H1 (cell line): ENCODE measurements at regions not wholly inside any gene's neighbourhood (a gene's known extent, or its start where the extent isn't known, plus 50 kb on each side); places are given as distances from the start of the nearest gene placed in this dataset.
A peak's percentile ranks its signal among the peaks of the same experiment; 100 is the strongest.

Source experiments
- CTCF ChIA-PET: fragments of 300-600 bp; sonication (Branson Sonifier 250); formaldehyde crosslinking; loops from one replicate; lab custom pipeline; 2021; ENCODE audit not compliant: partially characterized antibody; lab: Charles Lee
- POLR2A ChIA-PET: fragments of 300-600 bp; sonication (Branson Sonifier 250); formaldehyde crosslinking; loops from one replicate; lab custom pipeline; 2021; ENCODE audit warnings: inconsistent platforms; ENCODE audit not compliant: partially characterized antibody; lab: Charles Lee
- DNase-seq, 2 experiments: peaks; one replicate each; pipeline versions ENCODE4 v3.0.0 to v3.0.0-alpha.2; 2010 to 2022; ENCODE audit warnings: low spot score in 2 of 2, low read depth in 1 of 2, mixed read lengths in 1 of 2
- FAIRE-seq: peaks from 2 replicates; lab custom pipeline; 2011; peaks lifted over from hg19 to GRCh38; lab: Jason Lieb, UNC
- H2AFZ ChIP-seq: 2 replicates; pipeline ENCODE4 v1.8.1; 2012; ENCODE audit warnings: low read length, inconsistent platforms
- H2AK5ac ChIP-seq: 2 replicates; pipeline ENCODE4 v1.6.1; 2013; ENCODE audit warnings: low read depth, low read length
- H2BK120ac ChIP-seq: replicated peaks from 2 replicates; pipeline ENCODE3; 2013; ENCODE audit warnings: low read depth, low read length, inconsistent platforms
- H2BK12ac ChIP-seq: 2 replicates; pipeline ENCODE4 v1.6.1; 2013; ENCODE audit warnings: low read depth, low read length
- H2BK15ac ChIP-seq: 2 replicates; pipeline ENCODE4 v1.6.1; 2013; ENCODE audit warnings: low read length
- H2BK20ac ChIP-seq: 2 replicates; pipeline ENCODE4 v1.6.1; 2013; ENCODE audit warnings: low read length
- H2BK5ac ChIP-seq: 2 replicates; pipeline ENCODE4 v1.6.1; 2013; ENCODE audit warnings: low read depth, low read length
- H3K14ac ChIP-seq: 2 replicates; pipeline ENCODE4 v1.6.1; 2013; ENCODE audit warnings: inconsistent platforms; ENCODE audit not compliant: insufficient read length
- H3K18ac ChIP-seq: 2 replicates; pipeline ENCODE4 v1.6.1; 2013; ENCODE audit warnings: low read length; ENCODE audit errors: extremely low read depth
- H3K23ac ChIP-seq: 2 replicates; pipeline ENCODE4 v1.6.1; 2013; ENCODE audit warnings: inconsistent platforms; ENCODE audit not compliant: insufficient read length
- H3K23me2 ChIP-seq: 2 replicates; pipeline ENCODE4 v1.6.1; 2013; ENCODE audit warnings: low read depth, low read length
- H3K27ac ChIP-seq: 2 replicates; pipeline ENCODE4 v1.6.1; 2011; ENCODE audit warnings: low read depth, low read length, inconsistent platforms
- H3K27me3 ChIP-seq, 4 experiments: replicated peaks in 1 of 4; 1 replicate in 1 of 4; 2 replicates in 3 of 4; pipeline versions ENCODE4 v1.6.1 to v1.8.1; 2011 to 2013; ENCODE audit warnings: low read length in 3 of 4, mild to moderate bottlenecking in 3 of 4, inconsistent platforms in 2 of 4, mixed read lengths in 2 of 4, moderate library complexity in 1 of 4; ENCODE audit not compliant: control insufficient read depth in 3 of 4, insufficient read depth in 3 of 4; ENCODE audit errors: extremely low read depth in 1 of 4
- H3K36me3 ChIP-seq, 4 experiments: 2 replicates each; pipeline versions ENCODE4 v1.6.1 to v1.8.1; 2011 to 2013; ENCODE audit warnings: mild to moderate bottlenecking in 4 of 4, low read length in 3 of 4, moderate library complexity in 2 of 4, control low read depth in 1 of 4, inconsistent platforms in 1 of 4; ENCODE audit not compliant: insufficient read depth in 4 of 4, control insufficient read depth in 2 of 4
- H3K4ac ChIP-seq: replicated peaks from 2 replicates; pipeline ENCODE3; 2013; ENCODE audit warnings: low read length, low read depth, mixed read lengths, inconsistent platforms; ENCODE audit not compliant: insufficient read length
- H3K4me1 ChIP-seq, 4 experiments: replicated peaks in 1 of 4; 1 replicate in 1 of 4; 2 replicates in 3 of 4; pipeline versions ENCODE4 v1.6.1 to v1.8.1; 2011 to 2013; ENCODE audit warnings: low read length in 3 of 4, inconsistent platforms in 2 of 4, mixed read lengths in 1 of 4; ENCODE audit not compliant: insufficient read depth in 4 of 4, control insufficient read depth in 3 of 4
- H3K4me2 ChIP-seq, 2 experiments: 2 replicates each; pipeline versions ENCODE4 v1.6.1 to v1.8.1; 2011 to 2013; ENCODE audit warnings: low read depth in 2 of 2, low read length in 2 of 2, control low read depth in 1 of 2, inconsistent platforms in 1 of 2, mild to moderate bottlenecking in 1 of 2; ENCODE audit not compliant: insufficient read depth in 1 of 2
- H3K4me3 ChIP-seq, 4 experiments: fragments of 200-600, 300-600 bp in 1 of 4; sonication (generic), shearing (Covaris generic), sonication (Bioruptor Twin) in 1 of 4; 2 replicates each; pipeline versions ENCODE4 v1.5.1 to v1.8.1; 2011 to 2016; ENCODE audit warnings: low read length in 4 of 4, low read depth in 3 of 4, control low read depth in 2 of 4, inconsistent platforms in 2 of 4, mild to moderate bottlenecking in 2 of 4, mixed read lengths in 1 of 4, moderate library complexity in 1 of 4; ENCODE audit not compliant: insufficient read depth in 2 of 4; ENCODE audit errors: extremely low read depth in 1 of 4
- H3K56ac ChIP-seq: replicated peaks from 2 replicates; pipeline ENCODE3; 2013; ENCODE audit warnings: low read depth, mild to moderate bottlenecking, mixed read lengths, low read length, inconsistent platforms; ENCODE audit not compliant: insufficient read length
- H3K79me1 ChIP-seq: 2 replicates; pipeline ENCODE4 v1.6.1; 2013; ENCODE audit warnings: low read depth, low read length, control low read depth
- H3K79me2 ChIP-seq, 2 experiments: 2 replicates each; pipeline versions ENCODE4 v1.6.1 to v1.8.1; 2012 to 2013; ENCODE audit warnings: low read length in 2 of 2, mild to moderate bottlenecking in 2 of 2, inconsistent platforms in 1 of 2; ENCODE audit not compliant: insufficient read depth in 2 of 2, control insufficient read depth in 1 of 2
- H3K9ac ChIP-seq, 4 experiments: replicated peaks in 1 of 4; 1 replicate in 1 of 4; 2 replicates in 3 of 4; pipeline versions ENCODE4 v1.6.1 to v1.8.1; 2011 to 2013; ENCODE audit warnings: low read depth in 3 of 4, low read length in 3 of 4, control low read depth in 2 of 4, mild to moderate bottlenecking in 2 of 4, moderate library complexity in 2 of 4, inconsistent platforms in 1 of 4; ENCODE audit errors: extremely low read depth in 1 of 4
- H3K9me3 ChIP-seq, 2 experiments: 2 replicates each; pipeline versions ENCODE4 v1.6.1 to v1.8.1; 2012 to 2013; ENCODE audit warnings: mild to moderate bottlenecking in 2 of 2, moderate library complexity in 2 of 2, control low read depth in 1 of 2, inconsistent platforms in 1 of 2, low read depth in 1 of 2, low read length in 1 of 2, mixed read lengths in 1 of 2; ENCODE audit not compliant: insufficient read depth in 2 of 2
- H4K20me1 ChIP-seq, 2 experiments: replicated peaks in 1 of 2; 2 replicates each; pipeline versions ENCODE3 to v1.8.1; 2011 to 2013; ENCODE audit warnings: inconsistent platforms in 2 of 2, low read length in 2 of 2, mild to moderate bottlenecking in 1 of 2; ENCODE audit not compliant: insufficient read depth in 2 of 2, control insufficient read depth in 1 of 2
- H4K5ac ChIP-seq: 2 replicates; pipeline ENCODE4 v1.6.1; 2013; ENCODE audit warnings: low read length, low read depth, mixed read lengths, inconsistent platforms; ENCODE audit not compliant: insufficient read length
- H4K8ac ChIP-seq: 2 replicates; pipeline ENCODE4 v1.8.0; 2013; ENCODE audit warnings: mild to moderate bottlenecking, moderate library complexity, low read length, inconsistent platforms; ENCODE audit not compliant: insufficient read depth; ENCODE audit errors: extremely low read depth
- H4K91ac ChIP-seq: replicated peaks from 2 replicates; pipeline ENCODE3; 2013; ENCODE audit warnings: low read length, mixed read lengths, inconsistent platforms; ENCODE audit not compliant: insufficient read length
- BCL11A ChIP-seq, 2 experiments: IDR thresholded peaks; one replicate each; pipeline ENCODE4 v1.6.1; 2011; ENCODE audit warnings: low read depth in 2 of 2, low read length in 2 of 2, mild to moderate bottlenecking in 2 of 2
- CBX8 ChIP-seq: fragments of 300-800, 300-1000 bp; sonication (generic); IDR thresholded peaks from 2 replicates; pipeline ENCODE4 v1.7.1; 2016; ENCODE audit warnings: low read depth, low read length, borderline replicate concordance
- CTBP2 ChIP-seq: IDR thresholded peaks from 2 replicates; pipeline ENCODE4 v1.7.0; 2011; ENCODE audit warnings: borderline replicate concordance, mild to moderate bottlenecking, moderate library complexity, mixed read lengths, low read length; ENCODE audit not compliant: insufficient read depth, insufficient read length
- JUN ChIP-seq: IDR thresholded peaks from 2 replicates; pipeline ENCODE4 v1.6.1; 2011; ENCODE audit warnings: low read depth, mild to moderate bottlenecking, improper control_type of control experiment, low read length
- NRF1 ChIP-seq: IDR thresholded peaks from 2 replicates; pipeline ENCODE4 v1.6.1; 2011; ENCODE audit warnings: mild to moderate bottlenecking, low read depth, low read length, improper control_type of control experiment
- PHF8 ChIP-seq: fragments of 200-600 bp; sonication (generic); conservative IDR thresholded peaks from 2 replicates; pipeline ENCODE4 v1.7.1; 2012; ENCODE audit warnings: low read depth, mild to moderate bottlenecking, inconsistent platforms, low read length, moderate library complexity
- RFX5 ChIP-seq: IDR thresholded peaks from 2 replicates; pipeline ENCODE4 v1.6.1; 2011; ENCODE audit warnings: low read depth, low read length, improper control_type of control experiment, borderline replicate concordance
- RXRA ChIP-seq: IDR thresholded peaks from 2 replicates; pipeline ENCODE4 v1.6.1; 2011; ENCODE audit warnings: low read depth, mild to moderate bottlenecking, low read length, moderate library complexity; ENCODE audit not compliant: insufficient read depth
- SIRT6 ChIP-seq: IDR thresholded peaks from one replicate; pipeline ENCODE4 v1.7.1; 2012; ENCODE audit warnings: low read length, inconsistent platforms
- SIX5 ChIP-seq: IDR thresholded peaks from 2 replicates; pipeline ENCODE4 v1.6.1; 2011; ENCODE audit warnings: mild to moderate bottlenecking, low read depth, low read length
- SP2 ChIP-seq: IDR thresholded peaks from 2 replicates; pipeline ENCODE4 v1.6.1; 2012; ENCODE audit warnings: mild to moderate bottlenecking, low read length, inconsistent platforms
- SRF ChIP-seq: IDR thresholded peaks from 2 replicates; pipeline ENCODE4 v1.6.1; 2011; ENCODE audit warnings: mild to moderate bottlenecking, low read depth, low read length, moderate library complexity
- TBP ChIP-seq: IDR thresholded peaks from 2 replicates; pipeline ENCODE4 v1.6.1; 2011; ENCODE audit warnings: low read depth, low read length, improper control_type of control experiment
- YY1 ChIP-seq: IDR thresholded peaks from 2 replicates; pipeline ENCODE4 v1.6.1; 2011; ENCODE audit warnings: low read depth, mild to moderate bottlenecking, low read length
- WGBS, 2 experiments: shearing (Covaris generic) in 1 of 2; methylation state at CpG; one replicate each; pipeline versions ENCODE4 v1.1.6 to v1.1.7; 2013 to 2015; ENCODE audit warnings: low lambda C conversion rate in 2 of 2, mixed read lengths in 2 of 2, inconsistent platforms in 1 of 2, low coverage in 1 of 2, missing lambda C conversion rate in 1 of 2; ENCODE audit not compliant: insufficient replicate concordance in 2 of 2, insufficient coverage in 1 of 2, insufficient read length in 1 of 2; ENCODE audit errors: extremely low coverage in 1 of 2, missing lambda C conversion rate in 1 of 2; 5-methylcytosine and 5-hydroxymethylcytosine counted together
- TF ChIP-seq, protein P1 (sequence below): IDR thresholded peaks from 2 replicates; pipeline ENCODE4 v1.6.1; 2012; ENCODE audit warnings: inconsistent platforms

DNA sequence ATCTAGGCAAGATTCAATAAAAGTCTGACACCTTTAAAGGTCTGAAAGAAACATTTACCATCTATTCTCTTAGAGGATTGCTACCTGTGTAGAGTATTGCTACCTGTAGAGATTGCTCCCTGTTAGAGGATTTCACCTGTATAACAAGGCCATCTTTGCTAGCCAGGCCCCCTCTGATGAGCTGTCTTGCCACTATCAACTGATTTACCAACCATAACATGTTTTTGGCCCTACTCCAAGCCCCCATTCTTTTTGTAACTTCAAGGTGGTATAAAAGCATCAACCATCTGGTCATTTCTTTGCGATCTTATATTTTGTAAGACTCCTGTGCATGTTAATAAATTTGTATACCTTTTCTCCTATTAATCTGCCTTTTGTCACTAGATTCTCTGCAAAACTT is 424.7 kb upstream of the CAMK1G start:
- Histone ChIP-seq H3K4me2 (no peak overlapping the region; a peak in 1 of 4 replicates), H4K20me1 (no peaks in the 10 kb centered on the region), H4K8ac (no peak overlapping the region), H2BK15ac (no peak overlapping the region), H2AK5ac (no peak overlapping the region), H3K56ac (no peak overlapping the region), H3K4me3 (no peak overlapping the region), H2AFZ (no peak overlapping the region), H3K79me1 (no peaks in the 10 kb centered on the region), H3K23me2 (no peaks in the 10 kb centered on the region), H3K9me3 (no peaks in the 10 kb centered on the region), H3K9ac (no peak overlapping the region), H2BK5ac (no peak overlapping the region), H3K36me3 (no peaks in the 10 kb centered on the region), H3K4me1 (peaks cover 4 to 18% (median 12%) of the 10 kb centered on the region in 4 experiments; a peak in 6 of 7 replicates), H3K4ac (no peak overlapping the region), H2BK12ac (no peak overlapping the region; the same call in 1 of the 2 replicates), H3K27me3 (no peaks in the 10 kb centered on the region), H3K18ac (no peak overlapping the region), H2BK20ac (peak overlapping the region; percentile 36; the same call in 1 of the 2 replicates), H4K5ac (no peak overlapping the region), H3K23ac (no peak overlapping the region), H3K14ac (no peak overlapping the region), H3K79me2 (no peaks in the 10 kb centered on the region), H3K27ac (no peak overlapping the region), H4K91ac (no peak overlapping the region), H2BK120ac (no peak overlapping the region)
- ChIA-PET POLR2A (interaction anchor here (1.1 kb wide), 1 partner anchor 41 kb away, joined by 4 read pairs; no protein-coding TSS in a partner anchor), CTCF (interaction anchor here (1.2 to 1.5 kb wide), 3 partner anchors 48 to 90 kb away, joined by 3 to 5 read pairs (median 3); no protein-coding TSS in a partner anchor)
- FAIRE-seq (no peak), DNase-seq (no peak)
- WGBS, 2 experiments: 95% methylated on average over 1 of the region's 1 CpG; no CpG with 5 or more reads in 1 of the 2 experiments
- TF ChIP-seq RXRA (no peak), RFX5 (no peak), JUN (no peak), SIRT6 (no peak), SIX5 (no peak), SRF (no peak), CBX8 (no peak), PHF8 (no peak), TBP (no peak), YY1 (no peak), CTBP2 (no peak), BCL11A (IDR thresholded peaks at IDR 0.05; ENCODE audit: low read depth in 2 of 2, low read length in 2 of 2) (no peak), NRF1 (no peak), SP2 (no peak)
- TF ChIP-seq, protein P1, sequence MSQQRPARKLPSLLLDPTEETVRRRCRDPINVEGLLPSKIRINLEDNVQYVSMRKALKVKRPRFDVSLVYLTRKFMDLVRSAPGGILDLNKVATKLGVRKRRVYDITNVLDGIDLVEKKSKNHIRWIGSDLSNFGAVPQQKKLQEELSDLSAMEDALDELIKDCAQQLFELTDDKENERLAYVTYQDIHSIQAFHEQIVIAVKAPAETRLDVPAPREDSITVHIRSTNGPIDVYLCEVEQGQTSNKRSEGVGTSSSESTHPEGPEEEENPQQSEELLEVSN: no peak
